Body of pancreas (tissue), 4 donors: ENCODE measurements at regions not wholly inside any gene's neighbourhood (a gene's known extent, or its start where the extent isn't known, plus 50 kb on each side); places are given as distances from the start of the nearest gene placed in this dataset.

Experiments
- ATAC-seq: fragments of 150-250 bp; one replicate; pipeline ENCODE4 v1.9.1; 2016
- DNase-seq, 4 donors: peaks; one replicate each; pipeline ENCODE4 v3.0.0-alpha.2; 2019
- H3K27ac ChIP-seq, 4 donors: fragments of 200-600 bp; sonication (generic); 1 replicate in 3 of 4; 2 replicates in 1 of 4; pipeline versions ENCODE4 v1.5.1 to v1.6.1; 2016 to 2019; ENCODE audit warnings: mild to moderate bottlenecking in 1 of 4, mixed read lengths in 1 of 4, moderate library complexity in 1 of 4
- H3K27me3 ChIP-seq, 2 donors: fragments of 200-600 bp; sonication (generic); one replicate each; pipeline ENCODE4 v1.6.0; 2016; ENCODE audit warnings: mild to moderate bottlenecking in 1 of 2
- H3K36me3 ChIP-seq, 2 donors: fragments of 200-600 bp; sonication (generic); replicated peaks in 1 of 2; 2 replicates each; pipeline ENCODE4 v1.5.1; 2016; ENCODE audit warnings: low read depth in 2 of 2; ENCODE audit not compliant: insufficient read depth in 1 of 2
- H3K4me1 ChIP-seq: fragments of 200-600 bp; sonication (generic); one replicate; pipeline ENCODE4 v1.6.0; 2016
- H3K4me3 ChIP-seq, 2 donors: fragments of 200-600 bp; sonication (generic); 1 replicate in 1 of 2; 2 replicates in 1 of 2; pipeline ENCODE4 v1.5.1; 2016 to 2019
- H3K9me3 ChIP-seq, 3 donors: fragments of 200-600 bp; sonication (generic); 1 replicate in 2 of 3; 2 replicates in 1 of 3; pipeline ENCODE4 v1.5.1; 2016
- POLR2A ChIP-seq, 3 donors: fragments of 450-650 bp; IDR thresholded peaks; one replicate each; pipeline ENCODE4 v1.6.1; 2016; ENCODE audit warnings: antibody characterized with exemption in 3 of 3, mild to moderate bottlenecking in 2 of 3
- WGBS, 2 donors: methylation state at CpG; one replicate each; pipeline ENCODE4 v1.1.5; 2017; 5-methylcytosine and 5-hydroxymethylcytosine counted together
- intact Hi-C: fragments of 100-400 bp; cut with DNase I; formaldehyde crosslinking; loops from one replicate; pipeline ENCODE4 v1.15.1; 2023
- TF ChIP-seq, protein P1 (sequence below), 7 experiments: fragments of 450-650 bp in 4 of 7; fragments of 200-600 bp in 3 of 7; sonication (generic) in 3 of 7; IDR thresholded peaks; one replicate each; pipeline ENCODE4 v1.5.1; 2016 to 2019; ENCODE audit warnings: antibody characterized with exemption in 7 of 7

DNA sequence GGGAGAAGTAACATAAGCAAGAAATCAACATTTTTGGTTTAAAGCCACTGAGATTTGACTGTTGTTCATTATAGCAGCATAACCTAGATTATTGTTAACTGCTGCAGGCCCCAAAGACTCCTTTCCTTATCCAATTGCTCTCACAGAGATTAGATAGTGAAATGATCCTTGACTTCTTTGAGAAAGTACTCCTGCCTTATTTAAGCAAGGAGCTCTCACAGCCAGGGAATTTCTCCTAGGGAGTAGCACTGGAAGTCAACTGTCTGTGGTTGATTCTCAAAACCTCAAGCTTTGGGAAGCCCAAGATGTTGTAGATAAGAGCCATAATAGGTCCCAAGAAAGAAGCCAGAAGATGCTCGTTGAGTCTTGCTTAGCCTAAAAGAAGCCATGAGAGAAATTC lies 151.8 kb upstream of the TSC22D2 start:
- TF ChIP-seq, protein P1, sequence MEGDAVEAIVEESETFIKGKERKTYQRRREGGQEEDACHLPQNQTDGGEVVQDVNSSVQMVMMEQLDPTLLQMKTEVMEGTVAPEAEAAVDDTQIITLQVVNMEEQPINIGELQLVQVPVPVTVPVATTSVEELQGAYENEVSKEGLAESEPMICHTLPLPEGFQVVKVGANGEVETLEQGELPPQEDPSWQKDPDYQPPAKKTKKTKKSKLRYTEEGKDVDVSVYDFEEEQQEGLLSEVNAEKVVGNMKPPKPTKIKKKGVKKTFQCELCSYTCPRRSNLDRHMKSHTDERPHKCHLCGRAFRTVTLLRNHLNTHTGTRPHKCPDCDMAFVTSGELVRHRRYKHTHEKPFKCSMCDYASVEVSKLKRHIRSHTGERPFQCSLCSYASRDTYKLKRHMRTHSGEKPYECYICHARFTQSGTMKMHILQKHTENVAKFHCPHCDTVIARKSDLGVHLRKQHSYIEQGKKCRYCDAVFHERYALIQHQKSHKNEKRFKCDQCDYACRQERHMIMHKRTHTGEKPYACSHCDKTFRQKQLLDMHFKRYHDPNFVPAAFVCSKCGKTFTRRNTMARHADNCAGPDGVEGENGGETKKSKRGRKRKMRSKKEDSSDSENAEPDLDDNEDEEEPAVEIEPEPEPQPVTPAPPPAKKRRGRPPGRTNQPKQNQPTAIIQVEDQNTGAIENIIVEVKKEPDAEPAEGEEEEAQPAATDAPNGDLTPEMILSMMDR (IDR thresholded peaks at IDR 0.05) = no peak
- no peak for TF ChIP-seq POLR2A (IDR thresholded peaks at IDR 0.05)
- Histone ChIP-seq H3K27ac (peak overlapping the region in 2 of 4 donors; percentile 66 to 68), H3K4me3 (no peak overlapping the region), H3K4me1 (peaks cover 35% of the 10 kb centered on the region), H3K36me3 (no peaks in the 10 kb centered on the region), H3K9me3 (no peaks in the 10 kb centered on the region), H3K27me3 (no peaks in the 10 kb centered on the region)
- ATAC-seq (no peak), DNase-seq (no peak)
- intact Hi-C loops = no loop called here
- 70 to 73% methylated on average over 1 of the region's 1 CpG for WGBS, 2 donors

DNA sequence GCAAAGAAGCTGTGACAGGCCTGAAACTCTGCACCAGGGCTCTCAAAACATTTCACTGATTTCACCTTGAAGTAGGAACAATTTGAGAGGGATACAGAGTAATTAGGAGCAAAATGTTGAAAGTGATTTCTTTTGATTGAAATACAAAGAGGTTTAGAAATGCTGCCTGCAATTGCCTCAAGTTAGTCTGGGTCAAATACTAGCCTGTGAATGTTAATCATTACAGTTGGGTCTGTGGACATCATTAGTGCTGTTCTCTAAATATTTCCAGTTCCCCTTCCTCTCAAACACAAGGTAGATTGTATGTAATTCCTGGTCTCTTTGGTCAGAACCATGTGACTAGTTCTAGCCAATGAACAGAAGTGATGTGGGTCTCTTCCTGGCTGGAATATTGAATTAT lies 152.3 kb upstream of the TSC22D2 start:
- ATAC-seq = no peak
- no peak for DNase-seq
- no peak overlapping the region for H3K4me3 ChIP-seq
- intact Hi-C loops = no loop called here
- no peaks in the 10 kb centered on the region for H3K36me3 ChIP-seq
- no peaks in the 10 kb centered on the region for H3K27me3 ChIP-seq
- H3K4me1 ChIP-seq = peaks cover 40% of the 10 kb centered on the region
- H3K9me3 ChIP-seq = no peaks in the 10 kb centered on the region
- H3K27ac ChIP-seq = peak overlapping the region in 2 of 4 donors; percentile 66 to 68
- TF ChIP-seq, protein P1 (IDR thresholded peaks at IDR 0.05) = no peak
- TF ChIP-seq POLR2A (IDR thresholded peaks at IDR 0.05) = no peak

DNA sequence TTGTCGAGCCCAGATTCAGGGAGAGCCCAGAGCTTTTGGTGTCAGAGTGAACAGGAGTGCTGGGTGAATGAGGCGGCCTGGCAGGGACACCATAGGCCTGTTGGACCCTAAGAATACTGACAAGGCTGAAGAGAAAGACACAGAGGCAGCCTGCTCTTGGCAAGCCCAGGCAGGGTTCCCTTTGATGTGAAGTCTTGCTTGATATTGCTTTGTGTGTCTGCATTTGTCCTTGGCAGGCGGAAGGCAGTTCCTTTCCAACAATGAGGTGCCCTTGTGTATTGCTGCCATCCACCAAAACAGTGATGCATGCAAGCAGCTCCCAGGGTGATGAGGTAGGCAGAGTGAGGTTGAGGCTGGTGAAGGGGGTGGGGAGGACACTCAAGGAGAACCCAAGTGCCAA lies 152.7 kb upstream of the TSC22D2 start:
- DNase-seq (peak; percentile 62 to 81 (median 74)), ATAC-seq (peak; percentile 90)
- TF ChIP-seq, protein P1 (IDR thresholded peaks at IDR 0.05) = no peak
- TF ChIP-seq POLR2A (IDR thresholded peaks at IDR 0.05) = peak in 1 of 3 donors; percentile 53
- Histone ChIP-seq H3K4me1 (peaks cover 41% of the 10 kb centered on the region), H3K4me3 (no peak overlapping the region), H3K27me3 (no peaks in the 10 kb centered on the region), H3K36me3 (no peaks in the 10 kb centered on the region), H3K9me3 (no peaks in the 10 kb centered on the region), H3K27ac (peak overlapping the region; percentile 44 to 70 (median 67))
- intact Hi-C loops = no loop called here
- WGBS, 2 donors = 34 to 39% methylated on average over 3 of the region's 3 CpGs

DNA sequence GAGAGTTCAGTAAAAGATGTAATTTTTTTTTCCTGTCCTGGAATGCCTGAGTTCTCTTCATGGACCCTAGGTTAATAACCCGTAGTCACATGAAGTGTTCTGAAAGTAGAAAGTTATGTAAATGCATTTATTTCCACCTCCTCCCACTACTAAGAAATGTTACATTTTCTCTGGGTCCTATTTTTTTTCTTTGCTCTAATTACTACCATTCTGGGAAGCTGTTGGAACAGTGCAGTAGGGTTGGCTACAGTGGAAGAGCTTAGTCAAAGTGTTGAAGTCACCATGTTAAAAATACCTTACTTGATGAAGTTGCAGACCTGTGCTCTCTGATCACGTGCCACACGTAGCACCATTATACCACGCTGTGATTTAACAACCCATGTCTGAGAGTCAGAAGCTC lies 153.8 kb upstream of the TSC22D2 start:
- no peaks in the 10 kb centered on the region for H3K36me3 ChIP-seq
- H3K27ac ChIP-seq = peak overlapping the region in 1 of 4 donors; percentile 66
- DNase-seq (no peak), ATAC-seq (no peak)
- H3K4me1 ChIP-seq = peaks cover 41% of the 10 kb centered on the region
- H3K27me3 ChIP-seq = no peaks in the 10 kb centered on the region
- no peaks in the 10 kb centered on the region for H3K9me3 ChIP-seq
- H3K4me3 ChIP-seq = no peak overlapping the region
- WGBS, 2 donors = 89 to 95% methylated on average over 4 of the region's 4 CpGs
- intact Hi-C loops = no loop called here
- TF ChIP-seq POLR2A (IDR thresholded peaks at IDR 0.05) = no peak
- TF ChIP-seq, protein P1 (IDR thresholded peaks at IDR 0.05) = no peak

DNA sequence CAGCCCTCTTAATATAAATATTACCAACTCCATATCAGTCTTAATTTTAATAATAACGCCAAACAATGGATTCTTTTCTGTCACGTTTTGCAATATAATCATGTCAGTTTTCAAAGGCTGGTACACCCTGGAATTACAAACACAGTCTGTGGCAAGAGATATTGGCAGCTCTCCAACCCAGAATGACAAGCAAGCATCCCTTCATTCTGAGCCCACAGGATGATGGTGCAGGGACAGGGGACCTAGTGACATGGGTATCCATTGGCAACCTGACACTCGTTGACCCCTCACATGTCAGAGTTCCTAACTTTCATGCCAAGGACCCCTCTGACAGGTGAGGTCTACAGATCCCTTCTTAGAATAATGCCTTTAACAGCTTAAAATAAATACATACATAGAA lies 154.5 kb upstream of the TSC22D2 start:
- H3K27ac ChIP-seq = no peak overlapping the region
- WGBS, 2 donors = 38 to 42% methylated on average over 3 of the region's 3 CpGs
- ATAC-seq (no peak), DNase-seq (no peak)
- H3K27me3 ChIP-seq = no peaks in the 10 kb centered on the region
- H3K36me3 ChIP-seq = no peaks in the 10 kb centered on the region
- no peak overlapping the region for H3K4me3 ChIP-seq
- TF ChIP-seq POLR2A (IDR thresholded peaks at IDR 0.05) = no peak
- TF ChIP-seq, protein P1 (IDR thresholded peaks at IDR 0.05) = no peak
- intact Hi-C loops = no loop called here
- no peaks in the 10 kb centered on the region for H3K9me3 ChIP-seq
- H3K4me1 ChIP-seq = peaks cover 41% of the 10 kb centered on the region
